Psoas muscle (tissue), 7 donors: ENCODE measurements at regions not wholly inside any gene's neighbourhood (a gene's known extent, or its start where the extent isn't known, plus 50 kb on each side); places are given as distances from the start of the nearest gene placed in this dataset.

Experiments used
- ATAC-seq, 4 donors: fragments of 200-7000 bp; cut with Tn5 transposase; one replicate each; pipeline ENCODE4 v1.9.1; 2020; ENCODE audit warnings: moderate library complexity in 3 of 4, mild to moderate bottlenecking in 2 of 4
- DNase-seq, 2 donors: peaks; one replicate each; pipeline ENCODE4 v3.0.0-alpha.2; 2020
- H3K27ac ChIP-seq: fragments of 200-600 bp; one replicate; pipeline ENCODE4 v1.8.0; 2022
- H3K27me3 ChIP-seq, 3 donors: fragments of 200-600 bp in 1 of 3; one replicate each; pipeline versions ENCODE4 v1.6.1 to v1.8.0; 2013 to 2022; ENCODE audit warnings: low read length in 2 of 3, mild to moderate bottlenecking in 2 of 3, moderate library complexity in 1 of 3; ENCODE audit not compliant: insufficient read depth in 3 of 3
- H3K36me3 ChIP-seq, 2 donors: fragments of 200-600 bp in 1 of 2; one replicate each; pipeline versions ENCODE4 v1.6.1 to v1.8.0; 2013 to 2022; ENCODE audit warnings: low read depth in 1 of 2, mild to moderate bottlenecking in 1 of 2, moderate library complexity in 1 of 2; ENCODE audit not compliant: insufficient read depth in 1 of 2
- H3K4me1 ChIP-seq: fragments of 200-600 bp; one replicate; pipeline ENCODE4 v1.8.0; 2022
- H3K4me3 ChIP-seq: fragments of 200-600 bp; one replicate; pipeline ENCODE4 v1.8.0; 2022; ENCODE audit warnings: mild to moderate bottlenecking
- H3K9me3 ChIP-seq: fragments of 200-600 bp; one replicate; pipeline ENCODE4 v1.8.0; 2022
- CTCF ChIP-seq: fragments of 200-600 bp; IDR thresholded peaks from one replicate; pipeline ENCODE4 v1.8.0; 2022; ENCODE audit warnings: antibody characterized with exemption
- WGBS, 3 donors: extraction: QIAGEN DNeasy Blood & Tissue Kit; methylation state at CpG; one replicate each; pipeline versions ENCODE4 v1.1.6 to v1.1.7; 2013; 5-methylcytosine and 5-hydroxymethylcytosine counted together
- intact Hi-C, 2 donors: fragments of 100-400 bp; cut with DNase I; formaldehyde crosslinking; loops; one replicate each; pipeline versions ENCODE4 v1.11.0 to v1.14.2; 2022
- donor health status: healthy with polysubstance abuse.
- donor health status: DM: no; HTN: no; CAD: no; lungs with moderate emphysema.
- donor health status: Bipolar disorder and iron deficiency.
- donor health status: healthy.
- donor health status: DM: yes; HTN: yes; CAD: no.
- donor health status: DM: no; HTN: no; CAD: no.
- donor health status: DM: yes; HTN: yes; CAD: no.

GRCh38 chr5:143642791-143643190, 169.2 kb upstream of the HMHB1 start:
- Histone ChIP-seq H3K36me3 (no peaks in the 10 kb centered on the region), H3K27ac (no peak overlapping the region), H3K9me3 (no peaks in the 10 kb centered on the region), H3K4me1 (no peaks in the 10 kb centered on the region), H3K4me3 (no peak overlapping the region), H3K27me3 (no peaks in the 10 kb centered on the region)
- ATAC-seq (no peak), DNase-seq (no peak)
- TF ChIP-seq CTCF: no peak
- intact Hi-C loops: no loop called here

GRCh38 chr5:143641549-143642355, 170.2 kb upstream of the HMHB1 start:
- Histone ChIP-seq H3K4me1 (no peaks in the 10 kb centered on the region), H3K36me3 (no peaks in the 10 kb centered on the region), H3K27ac (no peak overlapping the region), H3K9me3 (no peaks in the 10 kb centered on the region), H3K27me3 (no peaks in the 10 kb centered on the region), H3K4me3 (no peak overlapping the region)
- WGBS, 3 donors: 43 to 48% (median 47%) methylated on average over 6 of the region's 6 CpGs
- no peak for ATAC-seq
- no peak for DNase-seq
- intact Hi-C loops: no loop called here
- no peak for TF ChIP-seq CTCF

GRCh38 chr5:143638654-143639053, 173.3 kb upstream of the HMHB1 start:
- 83 to 100% (median 96%) methylated on average over 4 of the region's 4 CpGs for WGBS, 3 donors
- TF ChIP-seq CTCF: no peak
- no peak for DNase-seq
- intact Hi-C loops: no loop called here
- Histone ChIP-seq H3K4me1 (no peaks in the 10 kb centered on the region), H3K27me3 (no peaks in the 10 kb centered on the region), H3K36me3 (no peaks in the 10 kb centered on the region), H3K4me3 (no peak overlapping the region), H3K9me3 (no peaks in the 10 kb centered on the region), H3K27ac (no peak overlapping the region)
- ATAC-seq: no peak

- no peak for DNase-seq
- Histone ChIP-seq H3K27me3 (no peaks in the 10 kb centered on the region), H3K27ac (no peak overlapping the region), H3K4me1 (no peaks in the 10 kb centered on the region), H3K36me3 (no peaks in the 10 kb centered on the region), H3K9me3 (no peaks in the 10 kb centered on the region), H3K4me3 (no peak overlapping the region)
- intact Hi-C loops: no loop called here
- ATAC-seq: no peak
- WGBS, 3 donors: 67 to 71% (median 70%) methylated on average over 8 of the region's 8 CpGs
- no peak for TF ChIP-seq CTCF
These were observed 174.9 kb upstream of the HMHB1 start for GRCh38 chr5:143636931-143637528.
